Loucy (cell line): ENCODE measurements at regions not wholly inside any gene's neighbourhood (a gene's known extent, or its start where the extent isn't known, plus 50 kb on each side); places are given as distances from the start of the nearest gene placed in this dataset.

Experiments
- H2AFZ ChIP-seq: fragments of 200-600 bp; sonication (generic); 2 replicates; pipeline ENCODE4 v1.6.0; 2016; ENCODE audit warnings: antibody characterized with exemption, mild to moderate bottlenecking, low read length, moderate library complexity
- H3F3A ChIP-seq: fragments of 200-600 bp; 2 replicates; pipeline ENCODE4 v1.6.0; 2016; ENCODE audit warnings: antibody characterized with exemption, low read depth, mild to moderate bottlenecking
- H3K27me3 ChIP-seq: fragments of 200-600 bp; sonication (generic); 2 replicates; pipeline ENCODE4 v1.6.1; 2014; ENCODE audit warnings: low read length, mild to moderate bottlenecking; ENCODE audit not compliant: insufficient read depth, poor library complexity, severe bottlenecking
- H3K36me3 ChIP-seq: fragments of 200-600 bp; sonication (generic); 2 replicates; pipeline ENCODE4 v1.6.1; 2016; ENCODE audit warnings: low read length; ENCODE audit not compliant: insufficient read depth
- H3K4me1 ChIP-seq: fragments of 200-600 bp; sonication (generic); 2 replicates; pipeline ENCODE4 v1.5.1; 2014; ENCODE audit warnings: low read length, mild to moderate bottlenecking; ENCODE audit not compliant: insufficient read depth, poor library complexity, severe bottlenecking
- H3K4me2 ChIP-seq: fragments of 200-600 bp; sonication (generic); 2 replicates; pipeline ENCODE4 v1.6.0; 2014; ENCODE audit warnings: antibody characterized with exemption, low read length, low read depth, mild to moderate bottlenecking; ENCODE audit not compliant: poor library complexity, severe bottlenecking
- H3K4me3 ChIP-seq: fragments of 200-600 bp; sonication (generic); 2 replicates; pipeline ENCODE4 v1.5.1; 2014; ENCODE audit warnings: low read length, mild to moderate bottlenecking, mixed read lengths; ENCODE audit not compliant: poor library complexity, severe bottlenecking
- H3K79me2 ChIP-seq: fragments of 200-600 bp; sonication (generic); 2 replicates; pipeline ENCODE4 v1.6.1; 2014; ENCODE audit warnings: low read length; ENCODE audit not compliant: insufficient read depth
- H3K9ac ChIP-seq: fragments of 200-600 bp; sonication (generic); 2 replicates; pipeline ENCODE4 v1.6.0; 2014; ENCODE audit warnings: mild to moderate bottlenecking, low read depth, low read length, moderate library complexity; ENCODE audit not compliant: poor library complexity, severe bottlenecking
- H3K9me2 ChIP-seq: fragments of 200-600 bp; sonication (generic); replicated peaks from 2 replicates; pipeline ENCODE4 v1.6.1; 2016; ENCODE audit warnings: low read depth, low read length, mixed read lengths
- H3K9me3 ChIP-seq: fragments of 200-600 bp; sonication (generic); 2 replicates; pipeline ENCODE4 v1.6.1; 2014; ENCODE audit warnings: mild to moderate bottlenecking, antibody characterized with exemption, low read length, low read depth; ENCODE audit not compliant: insufficient read depth
- H4K20me1 ChIP-seq: fragments of 200-600 bp; sonication (generic); 2 replicates; pipeline ENCODE4 v1.6.0; 2014; ENCODE audit warnings: antibody characterized with exemption, low read length, mild to moderate bottlenecking; ENCODE audit not compliant: insufficient read depth, poor library complexity, severe bottlenecking
- CTCF ChIP-seq: fragments of 200-600 bp; sonication (generic); conservative IDR thresholded peaks from 2 replicates; pipeline ENCODE4 v1.5.1; 2014; ENCODE audit warnings: mild to moderate bottlenecking, antibody characterized with exemption, low read length
- EZH2phosphoT487 ChIP-seq: fragments of 200-600 bp; IDR thresholded peaks from 2 replicates; pipeline ENCODE4 v1.6.1; 2018; ENCODE audit warnings: antibody characterized with exemption, mild to moderate bottlenecking, moderate library complexity, borderline replicate concordance

- no peak overlapping the region for H3K9ac ChIP-seq
- H3K79me2 ChIP-seq = no peaks in the 10 kb centered on the region
- no peaks in the 10 kb centered on the region for H3K27me3 ChIP-seq
- TF ChIP-seq EZH2phosphoT487 (no peak), CTCF (no peak)
- H3K36me3 ChIP-seq = no peaks in the 10 kb centered on the region
- H3K9me2 ChIP-seq = no peaks in the 10 kb centered on the region
- H3K9me3 ChIP-seq = no peaks in the 10 kb centered on the region
- H4K20me1 ChIP-seq = no peaks in the 10 kb centered on the region
- no peak overlapping the region for H3K4me3 ChIP-seq
- H3K4me2 ChIP-seq = no peak overlapping the region
- H3K4me1 ChIP-seq = no peaks in the 10 kb centered on the region
- no peak overlapping the region for H2AFZ ChIP-seq
- H3F3A ChIP-seq = no peaks in the 10 kb centered on the region
Observed at GRCh38 chr13:33575378-33575777, 242.6 kb upstream of the RFC3 start.

- Histone ChIP-seq H3F3A (no peaks in the 10 kb centered on the region), H3K9me3 (no peaks in the 10 kb centered on the region), H3K9ac (no peak overlapping the region), H3K36me3 (no peaks in the 10 kb centered on the region), H3K79me2 (no peaks in the 10 kb centered on the region), H2AFZ (no peak overlapping the region), H3K4me1 (no peaks in the 10 kb centered on the region), H3K4me3 (no peak overlapping the region), H3K27me3 (no peaks in the 10 kb centered on the region), H3K4me2 (no peak overlapping the region), H3K9me2 (no peaks in the 10 kb centered on the region), H4K20me1 (no peaks in the 10 kb centered on the region)
- TF ChIP-seq CTCF = no peak
- no peak for TF ChIP-seq EZH2phosphoT487
Observed at GRCh38 chr13:33577007-33577406, 240.9 kb upstream of the RFC3 start.

GRCh38 chr13:33578786-33579185 lies 239.2 kb upstream of the RFC3 start:
- no peak overlapping the region for H3K9ac ChIP-seq
- TF ChIP-seq EZH2phosphoT487 = no peak

GRCh38 chr13:33582121-33582520 lies 235.8 kb upstream of the RFC3 start:
- no peaks in the 10 kb centered on the region for H3K27me3 ChIP-seq
- H3K9me2 ChIP-seq = no peaks in the 10 kb centered on the region
- H4K20me1 ChIP-seq = no peaks in the 10 kb centered on the region
- TF ChIP-seq CTCF = no peak
- TF ChIP-seq EZH2phosphoT487 = no peak
- no peaks in the 10 kb centered on the region for H3K79me2 ChIP-seq
- no peaks in the 10 kb centered on the region for H3F3A ChIP-seq
- H3K4me1 ChIP-seq = no peaks in the 10 kb centered on the region
- H3K36me3 ChIP-seq = no peaks in the 10 kb centered on the region
- H3K4me3 ChIP-seq = no peak overlapping the region
- no peak overlapping the region for H3K9ac ChIP-seq
- H3K4me2 ChIP-seq = no peak overlapping the region
- H2AFZ ChIP-seq = no peak overlapping the region
- no peaks in the 10 kb centered on the region for H3K9me3 ChIP-seq

More at GRCh38 chr13:33578786-33579185, 239.2 kb upstream of the RFC3 start:
- H3K4me3 ChIP-seq = no peak overlapping the region
- H2AFZ ChIP-seq = no peak overlapping the region
- H3K27me3 ChIP-seq = no peaks in the 10 kb centered on the region
- no peaks in the 10 kb centered on the region for H3K9me2 ChIP-seq
- no peaks in the 10 kb centered on the region for H3F3A ChIP-seq
- H3K4me1 ChIP-seq = no peaks in the 10 kb centered on the region
- H3K9me3 ChIP-seq = no peaks in the 10 kb centered on the region
- H3K36me3 ChIP-seq = no peaks in the 10 kb centered on the region
- H3K4me2 ChIP-seq = no peak overlapping the region
- H3K79me2 ChIP-seq = no peaks in the 10 kb centered on the region
- H4K20me1 ChIP-seq = no peaks in the 10 kb centered on the region
